Neural crest cell (in vitro differentiated cells): ENCODE measurements at regions not wholly inside any gene's neighbourhood (a gene's known extent, or its start where the extent isn't known, plus 50 kb on each side); places are given as distances from the start of the nearest gene placed in this dataset.

ENCODE experiments used
- DNase-seq: peaks from one replicate; pipeline ENCODE4 v3.0.0; 2021; ENCODE audit warnings: low read depth, mixed read lengths, low spot score
- H3K27ac Mint-ChIP-seq: one replicate; pipeline ENCODE4 v1.8.0; 2021; ENCODE audit warnings: mild to moderate bottlenecking, mixed read lengths; ENCODE audit not compliant: unreplicated experiment
- H3K27me3 Mint-ChIP-seq: 2 replicates; pipeline ENCODE4 v1.8.0; 2021; ENCODE audit warnings: low read depth, mild to moderate bottlenecking, mixed read lengths
- H3K36me3 Mint-ChIP-seq: 2 replicates; pipeline ENCODE4 v1.8.0; 2021; ENCODE audit warnings: low read depth, mild to moderate bottlenecking, mixed read lengths
- H3K4me1 Mint-ChIP-seq: 2 replicates; pipeline ENCODE4 v1.8.0; 2021; ENCODE audit warnings: mixed read lengths
- H3K4me3 Mint-ChIP-seq: one replicate; pipeline ENCODE4 v1.8.0; 2021; ENCODE audit warnings: mild to moderate bottlenecking, mixed read lengths
- H3K9me3 Mint-ChIP-seq: 2 replicates; pipeline ENCODE4 v1.8.0; 2021; ENCODE audit warnings: mixed read lengths
- CTCF ChIP-seq: fragments of 200-600 bp; sonication (generic); conservative IDR thresholded peaks from 2 replicates; pipeline ENCODE4 v1.5.0; 2021; ENCODE audit warnings: antibody characterized with exemption, mild to moderate bottlenecking

DNA sequence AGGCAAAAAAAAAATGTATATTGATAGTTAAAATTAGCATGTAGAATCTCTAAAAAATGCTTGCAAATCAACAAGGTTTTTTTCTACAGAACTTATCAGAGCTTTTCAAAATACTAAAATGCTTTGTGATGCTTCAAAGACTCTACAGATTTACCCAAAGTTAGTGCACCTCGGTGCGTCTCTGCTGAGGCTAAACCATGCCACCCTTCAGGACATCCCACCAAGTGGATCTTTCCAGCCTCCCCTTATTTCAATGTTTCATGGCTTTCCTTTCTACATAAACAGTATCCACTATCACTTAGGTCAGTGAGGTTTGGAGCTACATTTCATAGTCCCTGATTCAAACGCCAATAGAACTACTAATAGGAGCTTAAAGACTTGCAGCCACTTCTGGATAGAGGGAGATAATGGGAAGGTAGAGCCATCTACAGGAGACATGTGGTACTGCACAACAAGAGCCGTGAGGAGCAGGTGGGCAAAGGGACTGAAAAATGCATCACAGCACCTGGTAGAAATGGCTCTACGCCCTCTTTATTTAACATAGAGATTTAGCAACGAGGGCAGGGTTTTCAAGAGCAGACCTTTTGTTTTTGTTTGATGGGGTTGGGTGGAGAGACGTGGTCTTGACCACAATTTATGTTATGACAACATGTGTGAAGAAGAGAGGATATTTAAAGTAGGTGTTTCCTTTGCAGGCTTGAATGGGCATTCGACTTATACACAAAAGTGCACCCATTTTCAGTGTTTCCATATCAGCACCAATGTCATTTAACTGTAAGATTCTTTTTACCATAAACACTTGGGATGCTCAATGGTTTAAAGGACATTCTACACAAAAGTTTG lies 56.1 kb upstream of the SLC35G4 start:
- peak; percentile 59 for DNase-seq
- H3K36me3 Mint-ChIP-seq, result no peaks in the 10 kb centered on the region
- H3K9me3 Mint-ChIP-seq, result no peaks in the 10 kb centered on the region
- H3K4me3 Mint-ChIP-seq, result no peak overlapping the region
- peak; percentile 89 for TF ChIP-seq CTCF
- peaks cover 2% of the 10 kb centered on the region for H3K27me3 Mint-ChIP-seq
- H3K4me1 Mint-ChIP-seq, result no peaks in the 10 kb centered on the region
- no peak overlapping the region for H3K27ac Mint-ChIP-seq

DNA sequence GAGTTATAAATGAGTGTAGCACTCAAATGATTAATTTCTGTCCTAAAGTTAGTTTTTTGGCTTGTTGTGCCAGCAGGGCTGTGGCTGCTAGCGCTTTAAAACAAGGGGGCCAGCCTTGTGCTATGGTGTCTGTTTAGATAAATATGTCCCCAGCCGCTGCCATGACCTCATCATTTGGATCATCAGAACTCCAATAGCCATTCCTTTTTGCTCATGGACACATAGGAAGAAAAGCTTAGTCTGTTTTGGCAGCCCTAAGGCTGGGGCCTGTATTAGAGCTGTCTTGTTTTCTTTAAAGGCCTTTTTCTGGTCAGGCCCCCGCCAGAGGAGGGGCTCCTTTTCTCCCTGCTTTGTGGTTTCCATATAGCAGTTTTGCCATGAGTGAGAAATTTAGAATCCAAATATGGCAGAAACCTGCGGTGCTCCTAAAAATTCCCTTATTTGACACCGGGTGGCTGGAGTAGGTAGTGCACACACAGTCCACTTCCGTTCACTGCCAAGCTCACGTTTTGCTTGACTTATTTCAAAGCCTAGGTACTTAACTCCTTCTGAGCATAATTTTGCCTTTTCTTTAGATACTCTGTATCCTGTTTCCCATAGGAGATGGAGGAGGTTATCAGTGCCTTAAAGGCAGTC lies 60.4 kb upstream of the SLC35G4 start:
- peaks cover 2% of the 10 kb centered on the region for H3K27me3 Mint-ChIP-seq
- H3K27ac Mint-ChIP-seq, result no peak overlapping the region
- no peak for DNase-seq
- H3K36me3 Mint-ChIP-seq, result peaks cover 5% of the 10 kb centered on the region
- TF ChIP-seq CTCF, result no peak
- H3K4me3 Mint-ChIP-seq, result no peak overlapping the region
- H3K4me1 Mint-ChIP-seq, result no peaks in the 10 kb centered on the region
- peaks cover 12% of the 10 kb centered on the region for H3K9me3 Mint-ChIP-seq

DNA sequence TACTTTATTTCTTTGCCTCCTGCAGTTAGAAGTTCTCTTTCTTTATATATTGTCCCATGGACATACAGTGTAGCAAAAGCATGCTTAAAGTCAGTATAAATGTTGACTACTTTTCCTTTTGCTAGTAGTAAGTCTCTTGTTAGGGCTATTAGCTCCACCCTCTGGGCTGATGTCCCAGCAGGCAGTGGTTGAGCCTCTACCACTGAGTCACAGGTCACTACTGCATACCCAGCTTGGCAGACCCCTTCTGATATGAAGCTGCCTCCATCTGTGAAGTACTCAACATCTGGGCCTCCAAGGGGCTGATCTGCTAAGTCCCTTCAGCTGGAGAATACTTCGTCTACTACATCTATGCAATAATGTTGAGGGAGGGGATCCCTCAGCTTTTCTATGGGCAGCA lies 61.0 kb upstream of the SLC35G4 start:
- Mint-ChIP-seq H3K4me3 (no peak overlapping the region), H3K27ac (no peak overlapping the region), H3K36me3 (peaks cover 5% of the 10 kb centered on the region), H3K9me3 (peaks cover 13% of the 10 kb centered on the region), H3K27me3 (peaks cover under 1% of the 10 kb centered on the region), H3K4me1 (no peaks in the 10 kb centered on the region)
- no peak for DNase-seq
- no peak for TF ChIP-seq CTCF

DNA sequence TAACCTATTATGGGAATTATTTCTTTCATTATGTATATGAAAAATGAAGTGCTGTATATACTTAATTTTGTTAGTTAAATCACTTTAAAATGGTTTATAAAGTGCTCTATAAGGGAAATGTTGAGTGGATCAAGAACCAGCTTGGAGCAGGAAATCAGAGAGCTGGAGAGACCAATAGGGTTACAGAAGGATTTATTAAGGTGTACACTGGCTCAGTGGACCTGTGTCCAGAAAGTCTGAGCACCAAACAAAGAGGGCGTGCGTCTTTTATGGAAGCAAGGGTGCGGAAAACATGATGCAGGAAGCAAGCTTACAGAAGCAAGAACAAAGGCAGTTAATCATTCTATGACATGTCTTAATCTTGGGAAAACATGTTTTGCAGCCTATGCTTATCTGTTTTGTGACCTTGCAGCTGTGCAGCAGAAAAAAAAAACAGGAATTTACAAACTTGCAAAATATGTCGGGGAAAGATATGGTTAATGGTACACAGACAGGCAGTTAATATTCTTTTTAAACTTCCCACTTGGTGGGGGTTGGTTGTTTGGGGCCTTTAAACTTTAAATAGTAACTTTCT lies 65.2 kb upstream of the SLC35G4 start:
- DNase-seq, result no peak
- Mint-ChIP-seq H3K36me3 (peaks cover 5% of the 10 kb centered on the region), H3K4me1 (no peaks in the 10 kb centered on the region), H3K4me3 (no peak overlapping the region), H3K27me3 (no peaks in the 10 kb centered on the region), H3K27ac (no peak overlapping the region), H3K9me3 (peaks cover 13% of the 10 kb centered on the region)
- no peak for TF ChIP-seq CTCF

DNA sequence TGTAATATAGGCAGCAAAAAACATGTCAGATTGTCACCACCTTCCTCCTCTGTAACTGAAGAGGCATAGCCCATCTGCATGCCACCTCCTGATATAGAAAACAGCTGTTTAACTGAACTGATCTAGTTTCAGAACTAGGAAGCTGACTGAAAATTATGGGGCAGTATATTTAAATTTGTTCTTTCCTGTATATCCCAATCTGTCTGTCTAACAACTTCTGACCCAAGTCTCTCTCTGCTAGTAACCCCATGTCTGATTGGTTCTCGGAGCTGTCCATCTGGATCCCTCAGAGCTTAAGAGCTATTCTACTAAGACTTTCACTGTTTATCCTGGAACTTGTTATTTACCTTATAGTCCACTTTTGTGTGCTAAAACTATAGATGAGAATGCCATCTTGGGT lies 68.2 kb upstream of the SLC35G4 start:
- Mint-ChIP-seq H3K4me1 (no peaks in the 10 kb centered on the region), H3K27ac (no peak overlapping the region), H3K9me3 (peaks cover 13% of the 10 kb centered on the region), H3K27me3 (no peaks in the 10 kb centered on the region), H3K36me3 (peaks cover 5% of the 10 kb centered on the region), H3K4me3 (no peak overlapping the region)
- TF ChIP-seq CTCF, result no peak
- DNase-seq, result no peak
